Breast epithelium (tissue), 3 donors: ENCODE measurements at regions not wholly inside any gene's neighbourhood (a gene's known extent, or its start where the extent isn't known, plus 50 kb on each side); places are given as distances from the start of the nearest gene placed in this dataset.

Experiments
- POLR2A ChIP-seq: fragments of 450-650 bp; IDR thresholded peaks from one replicate; pipeline ENCODE4 v1.6.1; 2016; ENCODE audit warnings: antibody characterized with exemption, mild to moderate bottlenecking, moderate library complexity
- TF ChIP-seq, protein P1 (sequence below), 3 donors: fragments of 450-650 bp; IDR thresholded peaks; one replicate each; pipeline ENCODE4 v1.5.1; 2016 to 2017; ENCODE audit warnings: antibody characterized with exemption in 3 of 3, mild to moderate bottlenecking in 3 of 3, moderate library complexity in 3 of 3

DNA sequence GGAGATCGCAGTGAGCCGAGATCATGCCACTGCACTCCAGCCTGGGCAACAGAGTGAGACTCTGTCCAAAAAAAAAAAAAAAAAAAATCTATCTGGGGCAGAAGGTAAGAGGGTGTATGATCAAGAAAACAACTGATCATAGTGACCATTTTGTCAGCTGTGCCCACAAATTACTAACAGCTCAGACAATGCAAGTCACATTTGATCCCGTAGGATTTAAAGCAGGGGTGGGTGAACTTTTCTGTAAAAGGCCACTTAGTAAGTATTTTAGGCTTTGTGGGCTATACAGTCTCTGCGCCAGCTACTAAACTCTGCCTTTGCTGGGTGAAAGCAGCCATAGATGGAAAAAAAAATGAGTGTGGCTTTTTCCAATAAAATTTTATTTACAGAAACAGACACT, 57.6 kb upstream of the ABI3BP start:
- TF ChIP-seq, protein P1, sequence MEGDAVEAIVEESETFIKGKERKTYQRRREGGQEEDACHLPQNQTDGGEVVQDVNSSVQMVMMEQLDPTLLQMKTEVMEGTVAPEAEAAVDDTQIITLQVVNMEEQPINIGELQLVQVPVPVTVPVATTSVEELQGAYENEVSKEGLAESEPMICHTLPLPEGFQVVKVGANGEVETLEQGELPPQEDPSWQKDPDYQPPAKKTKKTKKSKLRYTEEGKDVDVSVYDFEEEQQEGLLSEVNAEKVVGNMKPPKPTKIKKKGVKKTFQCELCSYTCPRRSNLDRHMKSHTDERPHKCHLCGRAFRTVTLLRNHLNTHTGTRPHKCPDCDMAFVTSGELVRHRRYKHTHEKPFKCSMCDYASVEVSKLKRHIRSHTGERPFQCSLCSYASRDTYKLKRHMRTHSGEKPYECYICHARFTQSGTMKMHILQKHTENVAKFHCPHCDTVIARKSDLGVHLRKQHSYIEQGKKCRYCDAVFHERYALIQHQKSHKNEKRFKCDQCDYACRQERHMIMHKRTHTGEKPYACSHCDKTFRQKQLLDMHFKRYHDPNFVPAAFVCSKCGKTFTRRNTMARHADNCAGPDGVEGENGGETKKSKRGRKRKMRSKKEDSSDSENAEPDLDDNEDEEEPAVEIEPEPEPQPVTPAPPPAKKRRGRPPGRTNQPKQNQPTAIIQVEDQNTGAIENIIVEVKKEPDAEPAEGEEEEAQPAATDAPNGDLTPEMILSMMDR (IDR thresholded peaks at IDR 0.05): no peak
- TF ChIP-seq POLR2A: no peak
